Stimulated activated CD4-positive, alpha-beta T cell treated with anti-CD3 and anti-CD28 coated beads, Interleukin-15, amount 100 ng/mL, for 24 hours (primary cell): ENCODE measurements at regions not wholly inside any gene's neighbourhood (a gene's known extent, or its start where the extent isn't known, plus 50 kb on each side); places are given as distances from the start of the nearest gene placed in this dataset.
A peak's percentile ranks its signal among the peaks of the same experiment; 100 is the strongest.
"Not testable (repeated sequence)": the region's sequence is repeated elsewhere in the genome, so short reads cannot be mapped to it uniquely, and the experiment has no call there.

Experiments
- DNase-seq: peaks from one replicate; pipeline ENCODE4 v3.0.0-alpha.2; 2020

DNA sequence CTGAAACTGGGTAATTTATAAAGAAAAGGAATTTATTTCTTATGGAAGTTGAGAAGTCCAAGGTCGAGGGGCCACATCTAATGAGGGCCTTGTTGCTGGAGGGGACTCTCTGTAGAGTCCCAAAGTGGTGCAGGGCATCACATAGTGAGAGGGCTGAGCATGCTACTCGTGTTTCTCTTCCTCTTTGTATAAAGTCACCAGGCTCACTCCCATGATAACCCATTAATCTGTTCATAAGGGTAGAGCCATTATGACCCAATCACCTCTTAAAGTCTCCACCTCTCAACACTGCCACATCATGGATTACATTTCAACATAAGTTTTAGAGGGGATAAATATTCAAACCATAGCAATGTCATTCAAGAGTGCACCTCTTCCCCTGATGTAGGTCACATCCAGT lies 79.1 kb upstream of the ATP2B1 start:
- DNase-seq: no peak

DNA sequence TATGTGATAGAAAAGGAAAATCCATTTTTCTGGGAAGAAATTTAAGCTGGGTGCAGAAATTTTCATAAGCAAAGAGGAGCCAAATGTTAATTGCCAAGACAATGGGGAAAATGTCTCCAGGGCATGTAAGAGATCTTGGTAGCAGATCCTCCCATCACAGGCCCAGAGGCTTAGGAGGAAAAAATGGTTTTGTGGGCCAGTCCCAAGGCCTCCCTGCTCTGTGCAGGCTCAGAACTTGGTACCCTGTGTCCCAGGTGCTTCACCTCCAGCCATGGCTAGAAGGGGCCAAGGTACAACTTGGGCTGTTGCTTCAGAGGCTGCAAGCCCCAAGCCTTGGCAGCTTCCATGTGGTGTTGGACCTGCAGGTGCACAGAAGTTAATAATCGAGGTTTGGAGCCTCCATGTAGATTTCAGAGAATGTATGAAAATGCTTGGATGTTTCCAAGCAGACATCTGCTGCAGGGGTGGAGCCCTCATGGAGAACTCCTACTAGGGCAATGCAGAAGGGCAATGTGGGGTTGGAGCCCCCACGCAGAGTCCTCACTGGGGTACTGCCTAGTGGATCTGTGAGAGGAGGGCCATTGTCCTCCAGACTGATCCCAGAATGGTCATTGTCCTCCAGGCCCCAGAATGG lies 77.7 kb upstream of the ATP2B1 start:
- no peak for DNase-seq

DNA sequence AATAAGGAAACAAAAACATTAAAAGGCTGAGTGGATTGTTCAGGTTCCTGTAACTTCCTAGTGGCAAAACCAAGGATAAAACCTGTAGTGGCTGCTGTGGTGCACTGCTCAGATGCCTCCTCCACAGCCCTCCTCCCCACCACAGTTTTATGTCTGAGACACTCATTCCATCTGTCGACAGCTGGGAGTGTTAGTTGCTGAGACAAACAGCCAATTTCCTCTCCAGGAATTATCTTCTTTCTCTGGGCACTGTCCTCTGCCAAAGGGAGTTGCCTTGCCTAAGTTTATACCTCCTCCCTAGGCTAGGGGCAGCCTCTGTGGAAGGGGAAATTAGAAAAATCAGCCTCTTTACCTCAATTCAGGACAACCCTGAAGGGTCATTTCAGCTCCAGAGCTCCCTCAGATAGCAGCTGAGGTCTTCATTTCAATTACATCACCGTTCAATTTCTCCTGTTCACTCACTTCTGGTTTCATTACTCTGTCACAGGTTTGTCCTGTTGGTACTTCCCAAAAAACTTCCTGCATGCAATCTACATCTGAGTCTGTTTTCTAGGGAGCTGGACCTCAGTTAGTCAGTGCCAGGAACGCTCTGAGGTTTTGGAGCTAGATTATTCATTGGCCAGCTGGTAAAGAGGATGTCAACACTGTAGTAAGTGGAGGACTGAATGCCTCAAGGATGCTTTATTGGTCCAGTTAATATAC lies 74.9 kb upstream of the ATP2B1 start:
- no peak for DNase-seq

DNA sequence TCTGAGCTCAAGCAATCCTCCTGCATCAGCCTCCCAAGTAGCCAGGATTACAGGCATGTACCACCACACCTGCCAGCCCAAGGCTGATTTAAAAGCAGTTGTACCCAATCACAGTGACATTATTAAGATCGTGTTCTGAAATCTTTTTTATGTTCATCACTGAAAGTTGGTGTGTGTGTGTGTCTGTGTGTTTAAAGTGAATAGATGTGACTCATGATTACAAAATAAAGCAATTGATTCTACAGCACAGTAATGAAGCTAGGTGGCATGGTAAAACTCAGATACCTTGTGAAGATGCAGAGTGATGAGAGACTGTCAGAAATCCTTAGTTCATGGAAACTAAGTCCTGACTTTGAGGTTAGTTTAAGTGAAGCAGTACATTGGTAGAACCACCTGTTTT lies 74.2 kb upstream of the ATP2B1 start:
- no peak for DNase-seq

DNA sequence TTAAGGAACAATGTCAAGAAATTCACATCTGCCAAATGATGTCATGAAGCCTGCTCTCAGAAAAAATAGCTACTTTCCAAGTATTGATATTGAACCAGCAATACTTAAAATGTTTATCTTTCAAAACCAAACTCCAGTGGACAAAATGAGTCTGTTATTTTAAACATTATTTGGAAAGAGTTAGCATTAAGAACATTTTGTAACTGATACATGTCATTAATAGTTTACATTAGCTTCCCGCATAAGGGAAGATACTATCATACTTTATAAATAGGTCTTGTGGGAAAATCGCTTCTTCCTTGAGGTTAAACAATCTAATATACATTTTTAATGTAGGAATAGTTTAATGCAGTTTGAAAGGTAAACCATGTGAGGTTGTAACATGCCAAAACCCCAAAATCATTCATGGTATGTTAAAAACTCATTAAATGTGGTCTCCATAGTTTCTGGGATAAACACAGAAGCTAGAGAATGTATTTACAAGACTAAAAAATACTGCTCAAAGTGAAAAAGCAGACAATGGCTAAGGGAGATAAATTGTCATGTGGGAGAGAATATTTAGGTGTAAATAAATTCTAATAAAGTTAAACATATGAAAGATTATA lies 73.4 kb upstream of the ATP2B1 start:
- DNase-seq: no peak

DNA sequence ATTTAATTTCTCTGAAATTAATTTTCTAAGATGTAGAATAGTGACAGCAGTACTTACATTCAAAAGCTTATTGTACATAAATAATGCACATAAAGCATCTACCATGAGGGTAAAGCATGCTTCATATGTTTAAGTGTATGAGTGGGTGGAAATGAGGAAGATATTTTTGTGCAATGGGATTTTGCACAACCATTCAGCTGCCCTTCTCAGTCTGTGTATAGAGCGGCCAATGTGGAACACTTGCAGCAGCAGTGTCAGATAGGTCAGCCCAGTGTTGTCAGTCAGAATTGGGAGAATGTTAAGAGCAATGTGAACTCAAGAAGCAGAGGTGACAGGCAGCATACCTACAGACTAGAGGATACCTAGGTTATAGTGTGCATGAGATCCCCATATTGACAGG lies 72.5 kb upstream of the ATP2B1 start:
- no peak for DNase-seq

DNA sequence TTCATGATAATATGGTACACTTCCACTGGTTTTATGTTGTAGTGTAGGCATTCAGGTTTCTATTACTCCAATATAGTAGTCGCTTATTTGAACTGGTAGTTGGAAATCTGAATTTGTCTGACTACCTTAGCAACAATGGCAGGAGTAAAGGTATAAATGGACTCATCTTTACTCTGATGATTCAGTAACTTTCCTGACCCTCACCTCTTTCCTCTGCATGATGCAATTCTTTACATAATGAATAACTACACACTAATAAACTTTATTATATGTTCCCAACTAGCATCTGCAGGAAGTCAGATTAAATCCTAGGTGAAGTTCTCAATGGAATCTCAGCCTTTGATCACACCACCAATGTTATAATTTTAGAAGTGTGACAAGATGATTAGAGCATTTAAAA lies 70.5 kb upstream of the ATP2B1 start:
- no peak for DNase-seq

DNA sequence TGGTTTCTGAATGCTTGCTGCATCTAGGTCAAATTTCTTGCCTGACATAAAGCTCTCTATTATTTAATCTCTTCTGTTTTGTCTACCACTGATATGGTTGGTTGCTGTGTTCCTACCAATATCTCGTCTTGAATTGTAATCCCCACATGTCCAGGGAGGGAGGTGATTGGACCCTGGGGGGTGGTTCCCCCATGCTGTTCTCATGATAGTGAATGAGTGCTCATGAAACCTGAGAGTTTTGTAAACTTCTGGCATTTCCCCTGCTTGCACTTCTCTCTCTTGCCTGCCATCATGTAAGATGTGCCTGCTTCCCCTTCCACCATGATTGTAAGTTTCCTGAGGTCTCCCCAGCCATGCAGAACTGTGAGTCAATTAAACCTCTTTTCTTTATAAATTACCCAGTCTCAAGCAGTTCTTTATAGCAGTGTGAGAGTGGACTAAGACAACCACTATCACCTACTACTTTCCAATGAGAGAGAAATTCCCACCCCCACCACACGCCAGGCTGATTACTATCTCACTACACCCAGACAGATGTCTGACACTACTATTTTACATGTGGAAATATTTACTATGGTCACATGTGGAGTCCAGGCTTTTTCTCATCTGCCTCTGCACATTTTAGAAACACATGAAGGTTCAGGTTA lies 69.2 kb upstream of the ATP2B1 start:
- no peak for DNase-seq

DNA sequence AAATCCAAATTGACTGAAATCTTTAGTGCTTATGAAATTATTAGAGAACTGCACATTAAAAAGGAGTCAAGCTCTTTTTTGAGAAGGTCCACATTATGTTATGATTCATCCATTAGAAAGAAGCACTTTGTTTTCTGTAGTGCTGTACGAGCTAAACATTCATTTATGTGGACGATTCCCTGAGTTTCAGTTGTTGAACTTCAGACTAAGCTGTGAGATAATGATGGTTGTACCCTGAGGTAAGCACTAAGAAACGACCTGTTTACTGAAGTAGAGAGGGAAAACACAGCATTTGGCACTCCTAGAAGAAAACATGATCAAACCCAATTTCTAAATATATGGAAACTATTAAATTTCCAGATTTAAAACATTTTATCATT lies 67.3 kb upstream of the ATP2B1 start:
- DNase-seq: no peak

DNA sequence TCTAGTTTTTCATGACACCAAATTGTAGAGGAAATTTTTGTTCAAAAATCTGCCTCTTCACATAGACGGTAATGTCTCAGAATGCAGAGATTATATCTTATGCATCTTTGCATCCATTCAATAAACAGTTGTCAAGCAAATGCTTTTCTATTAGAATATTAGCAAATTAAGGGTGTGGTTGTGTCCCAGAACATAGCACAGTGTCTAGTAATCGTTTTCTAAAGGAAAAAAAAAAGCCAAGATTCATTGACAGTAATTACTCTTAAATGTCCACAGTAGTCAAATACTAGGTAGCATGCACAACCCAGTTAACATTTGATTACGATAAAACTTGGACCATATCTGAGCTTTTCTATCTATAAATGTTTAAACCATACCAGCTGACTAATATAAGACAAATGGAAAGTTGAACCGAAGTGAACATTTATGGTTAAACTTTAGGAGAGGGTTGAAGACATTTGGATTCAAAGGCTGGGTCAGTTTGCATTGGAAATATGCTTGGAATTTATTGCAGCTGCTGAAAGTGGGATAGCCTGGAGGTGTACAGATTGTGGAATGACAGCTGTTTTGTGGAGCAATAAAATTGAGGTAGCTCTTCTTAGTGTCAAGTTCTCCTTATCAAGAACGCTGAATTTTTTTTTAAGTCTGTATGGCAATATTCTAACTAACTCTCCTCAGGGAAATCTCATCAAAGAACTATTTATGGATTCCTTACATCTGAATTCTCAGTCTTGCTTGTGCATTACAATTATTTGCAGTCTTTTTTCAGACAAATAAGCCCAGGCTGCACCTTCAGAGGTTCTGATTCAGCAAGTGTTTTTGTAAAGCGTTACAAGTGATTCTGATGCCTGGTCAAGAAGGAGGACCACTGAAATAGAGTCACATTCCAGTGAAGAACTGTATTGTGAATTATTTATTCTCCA lies 66.7 kb upstream of the ATP2B1 start:
- DNase-seq: no peak

DNA sequence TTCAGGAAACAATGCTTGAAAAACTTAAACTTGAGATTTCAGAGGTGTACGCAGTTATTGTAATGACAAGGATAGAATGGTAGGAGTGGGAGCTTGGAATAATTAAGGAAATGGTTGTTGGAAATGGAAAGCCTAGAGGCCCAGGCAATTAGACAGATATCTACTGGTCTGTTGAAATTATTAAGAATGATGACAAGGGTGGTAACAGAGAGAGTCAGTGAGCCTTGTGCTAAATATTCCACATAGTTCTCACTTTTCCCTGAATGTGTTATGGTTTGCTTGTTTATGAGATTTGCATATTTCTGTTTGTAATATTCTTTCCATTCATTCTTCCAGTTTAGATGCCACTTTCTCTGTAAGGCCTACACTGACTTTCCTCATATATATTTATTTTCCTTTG lies 66.0 kb upstream of the ATP2B1 start:
- no peak for DNase-seq

DNA sequence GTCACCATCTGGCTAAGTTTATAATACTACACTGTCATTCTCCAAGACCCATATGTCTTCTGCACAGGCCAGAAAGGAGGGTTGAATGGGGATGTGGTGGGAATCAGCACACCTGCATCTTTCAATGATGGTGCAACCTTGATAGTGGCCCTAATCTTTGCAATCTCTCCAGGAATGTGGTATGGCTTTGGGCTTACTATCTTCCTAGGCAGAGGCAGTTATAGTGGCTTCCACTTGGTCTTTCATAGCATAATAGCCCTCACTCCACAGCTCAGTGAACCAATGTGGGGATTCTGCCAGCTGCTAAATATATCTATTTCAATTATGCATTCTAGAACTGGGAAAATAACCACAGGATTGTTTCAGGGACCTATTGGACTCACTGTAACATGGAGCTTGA lies 61.8 kb upstream of the ATP2B1 start:
- no peak for DNase-seq

DNA sequence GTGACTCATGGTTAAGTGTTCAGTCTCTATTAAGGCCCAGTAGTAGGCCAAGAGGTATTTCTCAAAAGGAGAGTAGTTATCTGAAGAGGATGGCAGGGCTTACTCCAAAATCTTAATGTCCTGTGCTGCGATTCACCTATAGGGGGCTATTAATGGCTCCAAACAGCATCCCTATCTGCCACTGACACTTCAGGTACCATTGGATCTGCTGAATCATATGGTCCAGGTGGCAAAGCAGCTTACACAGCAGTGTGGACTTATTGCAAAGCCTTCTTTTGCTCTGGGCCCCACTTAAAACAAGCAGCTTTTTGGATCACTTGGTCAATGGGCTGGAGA lies 60.8 kb upstream of the ATP2B1 start:
- DNase-seq: no peak

DNA sequence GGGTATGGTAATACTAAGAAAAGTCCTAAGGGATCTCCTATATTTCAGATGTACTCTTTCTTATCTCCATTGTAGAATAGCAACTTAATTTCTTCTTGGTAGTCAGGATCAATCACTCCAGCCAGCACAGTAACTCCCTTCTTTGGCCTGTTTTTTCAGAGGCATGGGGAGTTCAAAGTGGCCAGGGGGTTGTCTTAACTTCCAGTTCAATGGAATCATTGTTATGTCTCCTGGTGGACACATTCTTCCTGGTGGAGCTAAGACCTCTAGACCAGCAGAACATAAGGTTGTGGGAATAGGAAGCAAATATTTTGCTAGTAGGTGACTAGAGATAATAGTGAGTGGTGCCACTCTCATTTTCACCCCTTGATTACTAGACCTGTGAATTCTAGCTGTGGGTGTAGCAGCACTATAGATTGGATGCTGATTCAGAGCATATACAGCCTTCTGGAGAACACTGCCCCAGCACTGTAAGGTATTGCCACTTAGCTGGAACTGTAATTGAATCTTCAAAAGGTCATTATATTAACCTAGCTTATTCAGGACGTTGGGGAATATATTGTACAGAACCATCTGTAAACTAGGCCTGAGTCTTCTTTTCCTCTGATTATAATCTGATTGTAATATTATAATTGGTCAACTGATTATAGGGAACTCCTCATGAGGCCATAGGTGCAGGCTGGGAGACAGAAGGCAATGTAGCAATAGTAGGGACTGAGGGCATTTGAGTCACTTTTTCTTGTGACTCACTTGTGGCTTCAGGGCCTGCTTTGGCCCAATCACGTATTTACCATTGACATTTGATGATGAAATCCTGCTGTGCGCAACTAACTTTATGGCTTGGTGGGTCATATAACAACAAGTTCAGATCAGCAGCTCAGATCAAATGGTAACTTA lies 60.2 kb upstream of the ATP2B1 start:
- peak; percentile 29 for DNase-seq

DNA sequence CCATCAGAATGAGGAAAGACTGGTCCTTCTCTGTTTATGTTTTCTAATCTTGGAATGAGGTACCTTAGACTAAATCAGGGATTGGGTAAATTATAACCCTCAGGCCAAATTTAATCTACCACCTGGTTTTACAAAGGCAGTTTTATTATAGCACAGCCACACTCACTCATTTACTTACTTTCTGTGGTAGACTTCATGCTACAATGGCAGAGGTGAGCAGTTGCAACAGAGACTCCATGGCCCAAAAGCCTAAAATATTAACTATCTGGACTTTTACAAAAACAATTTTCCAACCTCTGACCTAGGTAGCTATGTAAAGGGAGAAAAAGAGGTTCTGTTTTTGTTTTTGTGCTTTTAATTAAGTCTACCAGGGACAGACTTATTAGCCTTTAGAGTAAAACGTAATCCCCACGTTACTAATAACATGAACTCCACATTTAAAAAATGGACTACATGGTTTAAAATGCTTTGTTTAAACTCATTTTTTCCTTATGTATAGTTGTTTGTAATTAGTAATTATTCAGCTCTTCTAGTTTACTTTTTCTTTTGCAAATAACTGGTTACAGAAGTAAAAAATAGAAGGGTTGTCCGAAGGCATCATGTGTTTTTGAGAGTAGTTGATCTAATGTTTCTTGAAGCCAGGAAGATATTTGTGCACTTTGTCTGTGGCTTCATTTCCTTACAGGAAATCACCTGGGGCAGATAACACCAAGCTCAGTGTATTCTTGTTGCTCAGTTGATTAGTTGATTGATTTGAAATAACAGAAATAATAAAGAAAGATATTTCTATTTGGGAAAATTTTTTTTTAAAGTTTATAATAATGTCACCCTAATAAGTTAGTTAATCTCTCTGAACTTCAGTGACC lies 57.6 kb upstream of the ATP2B1 start:
- DNase-seq: no peak

DNA sequence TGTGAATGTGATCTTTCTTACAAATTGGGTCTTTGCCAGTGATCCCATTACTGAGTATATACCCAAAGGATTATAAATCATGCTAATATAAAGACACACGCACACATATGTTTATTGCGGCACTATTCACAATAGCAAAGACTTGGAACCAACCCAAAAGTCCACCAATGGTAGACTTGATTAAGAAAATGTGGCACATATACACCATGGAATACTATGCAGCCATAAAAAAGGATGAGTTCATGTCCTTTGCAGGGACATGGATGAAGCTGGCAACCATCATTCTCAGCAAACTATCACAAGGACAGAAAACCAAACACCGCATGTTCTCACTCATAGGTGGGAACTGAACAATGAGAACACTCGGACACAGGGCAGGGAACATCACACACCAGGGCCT lies 55.5 kb upstream of the ATP2B1 start:
- DNase-seq: not testable (repeated sequence)

DNA sequence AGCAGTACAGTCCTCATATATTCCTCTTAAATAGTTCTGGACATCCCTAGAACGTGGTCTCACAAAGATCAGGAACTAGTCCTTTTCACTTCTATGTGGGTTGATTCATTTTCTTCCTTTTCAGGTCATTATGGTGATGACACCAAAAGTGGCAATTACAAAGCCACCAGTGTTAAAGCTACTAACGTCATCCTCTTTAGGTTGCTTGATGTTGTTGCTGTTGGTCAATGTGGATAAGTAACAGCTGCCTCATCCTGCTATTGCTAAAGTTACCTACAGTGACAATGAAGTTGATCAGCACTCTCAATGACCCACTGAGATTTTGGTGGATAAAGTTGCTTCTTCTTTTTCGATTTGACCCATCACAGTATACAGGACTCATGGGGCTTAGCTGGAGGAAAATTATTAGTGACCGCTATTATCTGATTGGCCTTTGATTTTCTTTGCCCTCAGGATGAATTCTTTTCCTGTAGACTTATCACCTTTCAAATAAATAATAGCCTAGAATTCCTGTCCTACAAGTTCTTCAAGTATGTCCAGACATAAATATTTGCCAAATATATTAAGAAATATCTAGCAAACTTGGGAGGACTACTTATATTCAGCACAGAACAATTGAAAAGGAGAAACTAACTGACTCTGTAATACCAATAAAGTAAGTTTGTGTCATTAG lies 54.0 kb upstream of the ATP2B1 start:
- no peak for DNase-seq

DNA sequence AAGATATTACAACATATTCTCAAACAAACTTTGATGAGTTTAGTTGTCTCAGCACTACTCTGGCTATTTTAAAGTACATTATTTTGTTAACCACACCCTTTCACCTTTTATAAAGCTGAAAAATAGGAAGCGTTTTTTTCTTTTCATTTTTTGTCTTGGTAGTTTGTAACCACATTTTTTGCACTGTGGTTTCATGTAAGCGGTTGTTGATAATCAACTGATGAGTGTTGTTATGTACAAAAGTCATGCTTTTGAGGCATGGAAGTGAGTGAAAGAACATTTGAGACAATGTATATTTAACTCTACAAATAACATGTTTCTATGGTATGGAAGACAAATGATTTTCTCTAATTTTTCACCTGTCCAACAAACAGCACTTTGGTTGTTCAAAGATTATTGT lies 52.1 kb upstream of the ATP2B1 start:
- DNase-seq: no peak
